Activated naive CD8-positive, alpha-beta T cell treated with anti-CD3 and anti-CD28 coated beads, Interleukin-2, amount 10 ng/mL, durations not matched to agents 7 days and 5 days (primary cell): ENCODE measurements at regions not wholly inside any gene's neighbourhood (a gene's known extent, or its start where the extent isn't known, plus 50 kb on each side); places are given as distances from the start of the nearest gene placed in this dataset.

Experiments
- ATAC-seq: fragments of 150-1000 bp; cut with Tn5 transposase; one replicate; pipeline ENCODE4 v1.10.0; 2021; ENCODE audit warnings: low read depth, moderate library complexity
- POLR2A ChIA-PET: fragments of 350-600 bp; sonication (Branson Sonifier 250); formaldehyde crosslinking; loops from one replicate; lab custom pipeline; 2021; ENCODE audit warnings: antibody characterized with exemption; lab: Charles Lee
- DNase-seq: peaks from one replicate; pipeline ENCODE4 v3.0.0; 2021
- H3K27ac Mint-ChIP-seq: one replicate; pipeline ENCODE4 v1.8.0; 2022; ENCODE audit warnings: mild to moderate bottlenecking, mixed read lengths
- H3K27me3 Mint-ChIP-seq: one replicate; pipeline ENCODE4 v1.8.0; 2022; ENCODE audit warnings: mild to moderate bottlenecking, moderate library complexity, mixed read lengths
- H3K36me3 Mint-ChIP-seq: one replicate; pipeline ENCODE4 v1.8.0; 2021; ENCODE audit warnings: mild to moderate bottlenecking, mixed read lengths
- H3K4me1 Mint-ChIP-seq: one replicate; pipeline ENCODE4 v1.8.0; 2021; ENCODE audit warnings: mixed read lengths
- H3K4me3 Mint-ChIP-seq: one replicate; pipeline ENCODE4 v1.8.0; 2022; ENCODE audit warnings: mild to moderate bottlenecking, moderate library complexity, mixed read lengths
- H3K9me3 Mint-ChIP-seq: one replicate; pipeline ENCODE4 v1.8.0; 2021; ENCODE audit warnings: mixed read lengths

- Mint-ChIP-seq H3K4me1 (peaks cover 2% of the 10 kb centered on the region), H3K9me3 (peaks cover 4% of the 10 kb centered on the region), H3K36me3 (peaks cover 2% of the 10 kb centered on the region), H3K27ac (no peak overlapping the region), H3K27me3 (peaks cover 10% of the 10 kb centered on the region), H3K4me3 (no peak overlapping the region)
- DNase-seq (no peak), ATAC-seq (no peak)
- POLR2A ChIA-PET: no interaction called here
Measured at GRCh38 chr2:23301136-23301535, 83.8 kb upstream of the KLHL29 start.

GRCh38 chr2:23302591-23302990 lies 82.4 kb upstream of the KLHL29 start:
- peaks cover 2% of the 10 kb centered on the region for H3K4me1 Mint-ChIP-seq
- POLR2A ChIA-PET: no interaction called here
- no peak for ATAC-seq
- H3K27me3 Mint-ChIP-seq: peaks cover 10% of the 10 kb centered on the region
- peaks cover 2% of the 10 kb centered on the region for H3K36me3 Mint-ChIP-seq
- no peak for DNase-seq
- H3K4me3 Mint-ChIP-seq: no peak overlapping the region
- peaks cover 4% of the 10 kb centered on the region for H3K9me3 Mint-ChIP-seq
- no peak overlapping the region for H3K27ac Mint-ChIP-seq

GRCh38 chr2:23306401-23306800 lies 78.6 kb upstream of the KLHL29 start:
- peaks cover 18% of the 10 kb centered on the region for H3K27me3 Mint-ChIP-seq
- POLR2A ChIA-PET: no interaction called here
- ATAC-seq (no peak), DNase-seq (no peak)
- peaks cover 2% of the 10 kb centered on the region for H3K4me1 Mint-ChIP-seq
- peaks cover 4% of the 10 kb centered on the region for H3K9me3 Mint-ChIP-seq
- no peak overlapping the region for H3K4me3 Mint-ChIP-seq
- H3K27ac Mint-ChIP-seq: no peak overlapping the region
- peaks cover 2% of the 10 kb centered on the region for H3K36me3 Mint-ChIP-seq

GRCh38 chr2:23311186-23311585 lies 73.8 kb upstream of the KLHL29 start:
- no peak for DNase-seq
- H3K9me3 Mint-ChIP-seq: no peaks in the 10 kb centered on the region
- H3K36me3 Mint-ChIP-seq: no peaks in the 10 kb centered on the region
- no peak overlapping the region for H3K27ac Mint-ChIP-seq
- POLR2A ChIA-PET: no interaction called here
- no peak for ATAC-seq
- no peaks in the 10 kb centered on the region for H3K4me1 Mint-ChIP-seq
- no peak overlapping the region for H3K4me3 Mint-ChIP-seq
- H3K27me3 Mint-ChIP-seq: peaks cover 20% of the 10 kb centered on the region

- Mint-ChIP-seq H3K27me3 (peaks cover 23% of the 10 kb centered on the region), H3K36me3 (no peaks in the 10 kb centered on the region), H3K4me1 (no peaks in the 10 kb centered on the region), H3K4me3 (no peak overlapping the region), H3K27ac (no peak overlapping the region), H3K9me3 (no peaks in the 10 kb centered on the region)
- ATAC-seq (no peak), DNase-seq (peak; percentile 39)
- POLR2A ChIA-PET: no interaction called here
Measured at GRCh38 chr2:23312996-23313606, 71.9 kb upstream of the KLHL29 start.

- Mint-ChIP-seq H3K9me3 (no peaks in the 10 kb centered on the region), H3K27me3 (peaks cover 26% of the 10 kb centered on the region), H3K4me1 (no peaks in the 10 kb centered on the region), H3K36me3 (no peaks in the 10 kb centered on the region), H3K27ac (no peak overlapping the region), H3K4me3 (no peak overlapping the region)
- POLR2A ChIA-PET: no interaction called here
- DNase-seq: no peak
- ATAC-seq: no peak
Measured at GRCh38 chr2:23314687-23315086, 70.3 kb upstream of the KLHL29 start.

- ATAC-seq (no peak), DNase-seq (no peak)
- Mint-ChIP-seq H3K4me3 (no peak overlapping the region), H3K27ac (no peak overlapping the region), H3K36me3 (no peaks in the 10 kb centered on the region), H3K9me3 (no peaks in the 10 kb centered on the region), H3K4me1 (peaks cover 7% of the 10 kb centered on the region), H3K27me3 (peaks cover 33% of the 10 kb centered on the region)
- POLR2A ChIA-PET: no interaction called here
Measured at GRCh38 chr2:23320058-23320457, 64.9 kb upstream of the KLHL29 start.

- Mint-ChIP-seq H3K36me3 (no peaks in the 10 kb centered on the region), H3K27me3 (peaks cover 29% of the 10 kb centered on the region), H3K4me3 (no peak overlapping the region), H3K9me3 (no peaks in the 10 kb centered on the region), H3K4me1 (peaks cover 7% of the 10 kb centered on the region), H3K27ac (no peak overlapping the region)
- ATAC-seq (no peak), DNase-seq (no peak)
- POLR2A ChIA-PET: no interaction called here
Measured at GRCh38 chr2:23321751-23322150, 63.2 kb upstream of the KLHL29 start.

- no peak overlapping the region for H3K27ac Mint-ChIP-seq
- H3K4me3 Mint-ChIP-seq: no peak overlapping the region
- H3K27me3 Mint-ChIP-seq: peaks cover 26% of the 10 kb centered on the region
Measured at GRCh38 chr2:23322567-23323197, 62.3 kb upstream of the KLHL29 start.

GRCh38 chr2:23323198-23323916 lies 61.6 kb upstream of the KLHL29 start:
- Mint-ChIP-seq H3K9me3 (no peaks in the 10 kb centered on the region), H3K27ac (no peak overlapping the region), H3K4me1 (peaks cover 7% of the 10 kb centered on the region), H3K4me3 (no peak overlapping the region), H3K36me3 (no peaks in the 10 kb centered on the region), H3K27me3 (peaks cover 23% of the 10 kb centered on the region)
- no peak for DNase-seq
- ATAC-seq: no peak
- POLR2A ChIA-PET: no interaction called here

More at GRCh38 chr2:23322567-23323197, 62.3 kb upstream of the KLHL29 start:
- ATAC-seq (no peak), DNase-seq (no peak)
- POLR2A ChIA-PET: no interaction called here
- Mint-ChIP-seq H3K4me1 (peaks cover 7% of the 10 kb centered on the region), H3K36me3 (no peaks in the 10 kb centered on the region), H3K9me3 (no peaks in the 10 kb centered on the region)

- POLR2A ChIA-PET: no interaction called here
- H3K9me3 Mint-ChIP-seq: no peaks in the 10 kb centered on the region
- ATAC-seq (no peak), DNase-seq (no peak)
- peaks cover 7% of the 10 kb centered on the region for H3K4me1 Mint-ChIP-seq
- H3K27ac Mint-ChIP-seq: no peak overlapping the region
- H3K27me3 Mint-ChIP-seq: peaks cover 23% of the 10 kb centered on the region
- no peaks in the 10 kb centered on the region for H3K36me3 Mint-ChIP-seq
- no peak overlapping the region for H3K4me3 Mint-ChIP-seq
Measured at GRCh38 chr2:23323917-23324680, 60.9 kb upstream of the KLHL29 start.

GRCh38 chr2:23326330-23326729 lies 58.6 kb upstream of the KLHL29 start:
- no peak overlapping the region for H3K4me3 Mint-ChIP-seq
- POLR2A ChIA-PET: no interaction called here
- H3K9me3 Mint-ChIP-seq: no peaks in the 10 kb centered on the region
- H3K4me1 Mint-ChIP-seq: no peaks in the 10 kb centered on the region
- ATAC-seq (no peak), DNase-seq (no peak)
- H3K27ac Mint-ChIP-seq: no peak overlapping the region
- peaks cover 13% of the 10 kb centered on the region for H3K27me3 Mint-ChIP-seq
- no peaks in the 10 kb centered on the region for H3K36me3 Mint-ChIP-seq

GRCh38 chr2:23327416-23327815 lies 57.6 kb upstream of the KLHL29 start:
- DNase-seq: no peak
- no peaks in the 10 kb centered on the region for H3K4me1 Mint-ChIP-seq
- H3K36me3 Mint-ChIP-seq: no peaks in the 10 kb centered on the region
- no peaks in the 10 kb centered on the region for H3K9me3 Mint-ChIP-seq
- POLR2A ChIA-PET: no interaction called here
- no peak overlapping the region for H3K4me3 Mint-ChIP-seq
- ATAC-seq: no peak
- H3K27ac Mint-ChIP-seq: no peak overlapping the region
- H3K27me3 Mint-ChIP-seq: peaks cover 9% of the 10 kb centered on the region
